GM21825 (cell line): ENCODE measurements at regions not wholly inside any gene's neighbourhood (a gene's known extent, or its start where the extent isn't known, plus 50 kb on each side); places are given as distances from the start of the nearest gene placed in this dataset.

ENCODE experiments used
- ATAC-seq: cut with Tn5 transposase; IDR thresholded peaks from one replicate; pipeline ENCODE4 v1.9.1; 2021; ENCODE audit warnings: mild to moderate bottlenecking, moderate library complexity; ENCODE audit not compliant: unreplicated experiment

DNA sequence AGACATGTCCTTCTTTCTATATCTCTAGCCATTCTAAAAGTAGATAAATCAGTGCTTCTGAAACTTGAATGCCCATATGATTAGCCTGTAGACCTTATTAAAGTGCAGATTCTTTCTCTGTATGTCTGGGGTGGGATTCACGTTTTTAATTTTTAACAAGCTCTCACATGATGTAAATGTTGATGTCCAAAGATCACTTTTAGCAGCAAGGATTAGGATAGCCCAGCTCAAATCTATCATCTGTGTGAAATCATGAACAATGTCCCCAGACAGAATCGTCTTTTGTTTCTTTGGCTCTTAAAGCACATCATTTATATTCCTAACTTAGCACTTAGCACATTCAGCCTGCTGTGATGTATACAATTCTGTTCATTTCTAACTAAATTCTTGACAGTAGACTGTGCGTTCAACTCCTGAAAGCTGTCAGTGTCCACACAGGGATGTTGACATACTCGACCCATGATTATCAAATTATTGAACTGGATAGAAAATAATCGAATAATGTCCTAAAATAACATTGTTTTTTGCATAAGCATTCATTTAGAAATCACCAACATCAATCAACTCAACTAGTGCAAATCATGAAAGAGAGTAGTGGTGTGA, 102.1 kb upstream of the MLIP start:
- no peak for ATAC-seq

GRCh38 chr6:54010340-54011276, 100.6 kb upstream of the MLIP start:
- no peak for ATAC-seq

DNA sequence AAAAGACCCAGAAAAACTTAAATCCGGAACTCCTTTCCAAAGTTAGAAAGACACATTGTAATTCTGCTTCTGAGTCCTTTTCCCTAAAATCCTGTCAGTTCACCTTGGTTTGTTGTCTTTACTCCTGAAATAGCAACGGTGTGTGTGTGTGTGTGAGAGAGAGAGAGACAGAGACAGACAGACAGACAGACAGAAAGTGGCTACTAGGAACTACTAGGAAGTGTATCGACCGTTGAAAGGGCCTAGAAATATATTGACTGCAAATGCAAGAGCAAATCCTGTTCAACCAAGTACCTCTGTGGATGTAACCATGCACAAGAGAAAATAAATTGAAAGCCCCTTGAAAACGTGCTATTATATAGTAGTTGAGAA, 100.0 kb upstream of the MLIP start:
- ATAC-seq, result no peak

DNA sequence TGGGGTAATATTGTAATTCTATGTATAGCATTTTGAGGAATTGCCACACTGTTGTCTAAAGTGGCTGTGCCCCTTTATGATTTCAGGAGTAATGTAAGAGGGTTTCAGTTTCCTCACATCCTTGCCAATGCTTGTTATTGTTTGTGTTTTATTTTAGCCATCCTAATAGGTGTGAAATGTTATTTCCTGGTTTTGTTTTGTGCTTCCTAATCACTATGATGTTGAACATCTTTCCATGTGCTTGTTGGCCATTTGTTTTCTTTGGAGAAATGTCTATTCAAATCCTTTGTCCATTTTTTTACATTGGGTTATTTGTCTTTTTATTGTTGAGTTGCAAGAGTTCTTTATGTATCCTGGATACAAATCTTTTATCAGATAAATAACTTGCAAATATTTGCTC, 97.3 kb upstream of the MLIP start:
- ATAC-seq, result no peak

DNA sequence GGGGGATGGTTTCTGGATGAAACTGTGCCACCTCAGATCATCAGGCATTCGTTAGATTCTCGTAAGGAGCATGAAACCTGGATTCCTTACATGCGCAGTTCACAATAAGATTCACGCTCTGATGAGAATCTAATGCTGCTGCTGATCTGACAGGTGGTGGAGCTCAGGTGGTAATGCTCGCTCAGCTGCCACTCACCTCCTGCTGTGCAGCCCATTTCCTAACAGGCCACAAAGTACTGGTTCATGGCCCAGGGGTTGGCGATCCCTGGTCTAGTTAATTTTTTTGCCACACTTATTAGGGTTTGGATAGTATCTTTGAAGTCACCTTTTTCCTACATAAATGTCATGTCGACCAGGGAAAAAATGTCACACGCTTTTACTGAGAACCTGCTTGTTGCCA, 96.8 kb upstream of the MLIP start:
- ATAC-seq, result no peak

- no peak for ATAC-seq
Measured at GRCh38 chr6:54017877-54018276, 93.4 kb upstream of the MLIP start.

- ATAC-seq, result no peak
Measured at GRCh38 chr6:54018722-54019121, 92.5 kb upstream of the MLIP start.

DNA sequence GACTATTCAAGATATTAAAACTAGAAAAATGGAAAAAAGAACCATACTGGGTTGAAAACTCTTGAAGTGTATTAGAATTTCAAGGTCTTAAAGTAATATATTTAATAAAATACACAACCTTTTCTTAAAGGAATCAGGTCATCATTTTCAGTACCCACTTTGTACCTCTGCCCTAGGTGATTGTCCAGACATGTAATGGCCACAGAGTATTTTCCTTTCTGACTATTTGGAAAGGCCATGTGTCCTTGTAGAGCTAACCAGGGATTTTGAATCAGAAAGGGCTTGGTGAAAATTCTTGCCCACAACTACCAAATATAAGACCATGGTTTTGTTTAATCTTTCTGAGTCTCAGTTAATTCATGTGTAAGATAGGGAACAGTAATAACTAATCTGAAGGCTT, 91.4 kb upstream of the MLIP start:
- ATAC-seq, result no peak

- no peak for ATAC-seq
Measured at GRCh38 chr6:54020334-54020733, 90.9 kb upstream of the MLIP start.

DNA sequence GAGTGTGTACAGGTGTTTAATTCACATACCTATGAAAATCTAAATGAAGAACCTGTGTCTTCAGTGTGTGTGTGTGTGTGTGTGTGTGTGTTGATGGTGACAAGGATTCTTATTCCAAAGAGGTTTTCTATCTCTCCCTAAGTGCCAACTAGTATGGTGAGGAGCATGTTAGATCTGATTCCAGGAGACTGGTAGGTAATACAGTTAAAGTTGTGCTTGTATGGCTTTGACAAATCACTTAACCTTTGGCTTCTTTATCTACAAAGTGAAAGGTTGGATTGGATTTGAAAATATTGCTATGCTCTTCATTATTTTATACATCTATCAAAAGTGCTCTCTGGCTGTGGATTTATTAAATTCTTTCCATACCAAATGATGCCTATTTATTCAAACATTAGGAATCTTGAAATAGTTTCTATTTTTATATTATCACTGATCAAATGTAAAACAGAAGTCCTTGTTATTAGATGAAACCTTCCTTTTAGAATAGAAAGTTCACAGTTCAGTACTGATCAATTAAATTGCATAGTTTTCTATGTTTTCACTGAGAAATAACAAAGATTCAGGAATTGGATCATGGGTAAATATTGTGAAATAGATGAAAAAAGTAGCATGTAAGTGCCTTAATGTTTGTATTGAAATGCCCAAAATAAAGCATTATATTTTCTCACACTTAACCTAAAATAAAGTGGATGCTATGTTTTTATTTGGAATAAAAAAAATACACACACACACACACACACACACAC, 84.4 kb upstream of the MLIP start:
- no peak for ATAC-seq

DNA sequence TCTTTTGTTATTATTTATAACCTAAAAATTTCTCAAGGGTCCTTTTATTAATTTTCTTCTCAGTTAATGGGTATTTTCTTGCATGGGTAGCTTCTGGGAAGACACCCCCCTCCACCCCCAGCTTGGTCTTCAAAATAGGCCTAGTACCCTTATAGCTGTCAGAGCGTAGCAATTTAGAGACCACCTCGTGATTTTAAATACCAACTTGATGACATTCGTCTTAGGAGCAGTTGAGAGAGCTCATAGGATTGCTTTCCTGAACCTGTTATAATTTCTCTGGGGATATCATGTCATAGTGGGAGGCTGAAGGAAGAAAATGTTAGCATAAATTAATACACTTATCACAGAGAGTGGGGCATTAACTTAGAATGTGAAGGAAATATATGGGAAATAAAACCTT, 83.1 kb upstream of the MLIP start:
- ATAC-seq, result no peak

GRCh38 chr6:54029187-54029586, 82.1 kb upstream of the MLIP start:
- ATAC-seq, result no peak

DNA sequence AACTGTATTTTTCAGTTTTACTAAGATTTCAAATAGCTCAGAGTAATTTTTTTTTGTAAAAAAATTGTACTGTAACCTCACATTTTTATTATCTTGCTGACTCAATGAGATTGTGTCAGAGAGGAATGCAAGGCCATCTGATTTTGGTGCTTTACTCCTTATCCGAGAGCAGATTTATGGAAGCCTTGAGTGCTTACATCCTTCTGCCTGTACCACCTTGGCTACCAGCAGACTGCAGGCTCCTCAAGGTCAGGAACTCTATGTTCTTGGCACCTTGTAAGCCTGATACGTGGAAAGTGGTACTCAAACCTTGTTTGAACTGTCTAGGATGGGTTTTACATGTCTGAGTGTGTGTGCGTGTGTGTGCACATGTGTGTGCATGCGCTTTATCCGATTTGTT, 80.1 kb upstream of the MLIP start:
- ATAC-seq, result no peak

DNA sequence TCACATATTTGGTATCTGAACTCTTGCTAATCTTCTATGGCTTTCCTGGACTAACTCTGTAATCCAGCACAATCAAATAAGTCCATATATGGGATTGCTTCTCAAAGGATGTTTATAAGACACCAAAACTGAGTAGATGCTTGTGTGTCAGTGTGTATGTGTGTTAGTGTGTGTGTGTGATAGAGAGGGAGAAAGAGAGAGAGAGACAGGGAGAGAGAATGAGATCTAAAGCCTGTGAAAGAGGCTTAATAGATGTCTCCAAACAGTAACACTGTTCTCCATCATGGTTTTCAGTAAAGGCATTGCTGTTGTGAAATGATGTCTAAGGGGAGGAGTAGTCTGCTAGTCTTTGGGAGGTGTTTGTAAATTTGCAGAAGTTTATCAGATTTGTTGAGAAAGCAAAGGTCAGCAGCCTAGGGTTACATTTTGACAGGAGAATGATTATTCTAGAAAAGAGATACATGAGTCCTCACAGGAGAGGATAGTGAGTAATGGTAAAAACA, 73.9 kb upstream of the MLIP start:
- ATAC-seq, result no peak

DNA sequence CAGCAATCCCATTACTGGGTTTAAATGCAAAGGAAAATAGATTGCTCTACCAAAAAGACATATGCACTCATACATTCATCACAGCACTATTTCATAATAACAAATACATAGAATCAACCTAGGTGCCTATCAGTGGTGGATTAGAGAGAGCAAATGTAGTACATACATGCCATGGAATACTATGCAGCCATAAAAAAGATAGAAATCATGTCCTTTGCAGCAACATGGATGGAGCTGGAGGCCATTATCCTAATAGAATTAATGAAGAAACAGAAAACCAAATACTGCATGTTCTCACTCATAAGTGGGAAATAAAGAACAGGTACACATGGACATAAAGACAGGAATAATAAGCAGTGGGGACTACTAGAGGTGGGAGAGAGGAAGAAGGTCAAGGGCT, 70.7 kb upstream of the MLIP start:
- ATAC-seq, result no peak

- no peak for ATAC-seq
Measured at GRCh38 chr6:54041239-54041638, 70.0 kb upstream of the MLIP start.

DNA sequence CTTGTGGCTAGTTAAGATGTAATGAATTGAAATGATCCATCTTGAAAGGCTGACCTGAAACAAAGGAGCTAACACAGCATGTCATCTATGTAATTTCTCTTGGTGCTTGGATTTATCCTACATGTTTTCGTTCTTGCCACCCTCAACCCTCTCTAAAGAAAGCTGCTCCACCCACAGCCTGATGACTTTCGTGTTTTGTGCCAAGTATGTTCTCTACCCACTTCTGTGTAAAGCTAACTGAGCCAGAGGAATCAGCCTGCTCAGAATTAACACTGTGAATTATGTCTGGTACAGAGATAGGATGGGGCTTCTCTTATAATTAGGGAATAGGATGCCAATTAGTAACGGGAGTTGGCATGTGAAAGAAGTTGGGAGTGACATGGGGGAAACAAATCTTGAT, 67.9 kb upstream of the MLIP start:
- no peak for ATAC-seq

DNA sequence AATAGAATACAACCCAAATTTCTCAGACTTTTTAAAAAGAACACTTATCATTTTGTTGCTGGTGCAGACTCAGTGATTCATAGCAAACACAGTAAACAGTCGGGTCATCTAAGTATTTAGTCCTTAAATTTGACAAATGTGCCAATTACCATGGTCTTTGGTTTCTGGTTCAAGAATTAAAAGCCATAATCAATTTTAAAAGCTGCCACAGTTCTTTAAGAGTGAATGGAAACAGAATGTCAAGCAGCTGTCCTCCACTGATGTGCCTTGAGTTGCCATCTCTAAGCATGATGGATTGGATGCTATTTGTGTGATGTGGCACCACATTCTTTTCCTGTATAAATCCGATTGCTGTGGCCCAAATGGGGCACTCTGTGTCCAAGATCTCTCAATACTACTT, 67.2 kb upstream of the MLIP start:
- no peak for ATAC-seq

- no peak for ATAC-seq
Measured at GRCh38 chr6:54048782-54049181, 62.5 kb upstream of the MLIP start.

GRCh38 chr6:54050750-54051149, 60.5 kb upstream of the MLIP start:
- no peak for ATAC-seq

- ATAC-seq, result no peak
Measured at GRCh38 chr6:54053881-54054391, 57.3 kb upstream of the MLIP start.
